ENCODE measurements at regions not wholly inside any gene's neighbourhood (a gene's known extent, or its start where the extent isn't known, plus 50 kb on each side); places are given as distances from the start of the nearest gene placed in this dataset.

GRCh38 chr11:33540427-33540826 lies 160.2 kb downstream of the C11orf91 start:
- Mint-ChIP-seq H3K4me3 (no peak overlapping the region), H3K9me3 (no peaks in the 10 kb centered on the region), H3K4me1 (peaks cover 0 to 13% of the 10 kb centered on the region in 2 donors), H3K27me3 (ENCODE audit: low read depth in 2 of 2) (peaks cover 11 to 17% of the 10 kb centered on the region in 2 donors), H3K36me3 (no peaks in the 10 kb centered on the region), H3K27ac (no peak overlapping the region)
- H3K4me1 ChIP-seq (ENCODE audit: control insufficient read depth, insufficient read depth, low read length), result peaks cover 17% of the 10 kb centered on the region
- TF ChIP-seq CTCF (IDR thresholded peaks at IDR 0.05), result no peak
- no peaks in the 10 kb centered on the region for H3K9me3 ChIP-seq (ENCODE audit: control insufficient read depth, insufficient read depth, low read length)
- no peak for DNase-seq
- H3K36me3 ChIP-seq (ENCODE audit: control insufficient read depth, insufficient read depth, low read length), result no peaks in the 10 kb centered on the region
- no peak for ATAC-seq
- no peaks in the 10 kb centered on the region for H3K27me3 ChIP-seq (ENCODE audit: control insufficient read depth, insufficient read depth, low read length)
- H3K27ac ChIP-seq (ENCODE audit: low read length), result no peak overlapping the region
- intact Hi-C loops (cut with micrococcal nuclease), result no loop called here
- no peak overlapping the region for H3K4me3 ChIP-seq (ENCODE audit: low read length)

GRCh38 chr11:33539751-33540150 lies 160.9 kb downstream of the C11orf91 start:
- Histone ChIP-seq H3K27ac (ENCODE audit: low read length) (no peak overlapping the region), H3K27me3 (ENCODE audit: control insufficient read depth, insufficient read depth, low read length) (no peaks in the 10 kb centered on the region), H3K9me3 (ENCODE audit: control insufficient read depth, insufficient read depth, low read length) (peaks cover 4% of the 10 kb centered on the region), H3K4me3 (ENCODE audit: low read length) (no peak overlapping the region), H3K4me1 (ENCODE audit: control insufficient read depth, insufficient read depth, low read length) (peaks cover 17% of the 10 kb centered on the region), H3K36me3 (ENCODE audit: control insufficient read depth, insufficient read depth, low read length) (no peaks in the 10 kb centered on the region)
- no peak overlapping the region for H3K27ac Mint-ChIP-seq
- ATAC-seq (no peak), DNase-seq (no peak)
- peaks cover 12 to 17% of the 10 kb centered on the region in 2 donors for H3K27me3 Mint-ChIP-seq (ENCODE audit: low read depth in 2 of 2)
- 59% methylated on average over 3 of the region's 3 CpGs for WGBS (ENCODE audit: insufficient coverage)
- H3K4me3 Mint-ChIP-seq, result no peak overlapping the region
- H3K4me1 Mint-ChIP-seq, result peaks cover 0 to 13% of the 10 kb centered on the region in 2 donors
- H3K9me3 Mint-ChIP-seq, result peaks cover 0 to under 1% of the 10 kb centered on the region in 2 donors
- intact Hi-C loops (cut with micrococcal nuclease), result no loop called here
- no peaks in the 10 kb centered on the region for H3K36me3 Mint-ChIP-seq
- no peak for TF ChIP-seq CTCF (IDR thresholded peaks at IDR 0.05)

GRCh38 chr11:33538726-33539125 lies 161.9 kb downstream of the C11orf91 start:
- peaks cover 14 to 17% of the 10 kb centered on the region in 2 donors for H3K27me3 Mint-ChIP-seq (ENCODE audit: low read depth in 2 of 2)
- no peaks in the 10 kb centered on the region for H3K36me3 ChIP-seq (ENCODE audit: control insufficient read depth, insufficient read depth, low read length)
- H3K27ac Mint-ChIP-seq, result no peak overlapping the region
- H3K4me3 Mint-ChIP-seq, result no peak overlapping the region
- intact Hi-C loops (cut with micrococcal nuclease), result no loop called here
- H3K4me3 ChIP-seq (ENCODE audit: low read length), result no peak overlapping the region
- H3K9me3 ChIP-seq (ENCODE audit: control insufficient read depth, insufficient read depth, low read length), result peaks cover 4% of the 10 kb centered on the region
- no peaks in the 10 kb centered on the region for H3K27me3 ChIP-seq (ENCODE audit: control insufficient read depth, insufficient read depth, low read length)
- peaks cover 17% of the 10 kb centered on the region for H3K4me1 ChIP-seq (ENCODE audit: control insufficient read depth, insufficient read depth, low read length)
- H3K9me3 Mint-ChIP-seq, result peaks cover 0 to 2% of the 10 kb centered on the region in 2 donors
- H3K27ac ChIP-seq (ENCODE audit: low read length), result no peak overlapping the region
- DNase-seq (no peak), ATAC-seq (no peak)
- 56% methylated on average over 1 of the region's 2 CpGs for WGBS (ENCODE audit: insufficient coverage)
- peaks cover 0 to 13% of the 10 kb centered on the region in 2 donors for H3K4me1 Mint-ChIP-seq
- H3K36me3 Mint-ChIP-seq, result no peaks in the 10 kb centered on the region
- TF ChIP-seq CTCF (IDR thresholded peaks at IDR 0.05), result no peak

- H3K27me3 Mint-ChIP-seq (ENCODE audit: low read depth in 2 of 2), result peaks cover 11 to 17% of the 10 kb centered on the region in 2 donors
Observed at GRCh38 chr11:33536178-33536577, 164.4 kb downstream of the C11orf91 start.

More at GRCh38 chr11:33536178-33536577, 164.4 kb downstream of the C11orf91 start:
- WGBS (ENCODE audit: insufficient coverage), result 68% methylated on average over 4 of the region's 4 CpGs
- ATAC-seq (no peak), DNase-seq (no peak)
- Mint-ChIP-seq H3K27ac (no peak overlapping the region), H3K36me3 (no peaks in the 10 kb centered on the region), H3K9me3 (peaks cover 0 to 2% of the 10 kb centered on the region in 2 donors), H3K4me1 (peaks cover 0 to 8% of the 10 kb centered on the region in 2 donors), H3K4me3 (no peak overlapping the region)
- H3K27ac ChIP-seq (ENCODE audit: low read length), result no peak overlapping the region
- H3K9me3 ChIP-seq (ENCODE audit: control insufficient read depth, insufficient read depth, low read length), result peaks cover 4% of the 10 kb centered on the region
- H3K4me3 ChIP-seq (ENCODE audit: low read length), result no peak overlapping the region
- H3K27me3 ChIP-seq (ENCODE audit: control insufficient read depth, insufficient read depth, low read length), result no peaks in the 10 kb centered on the region
- intact Hi-C loops (cut with micrococcal nuclease), result no loop called here
- peaks cover 8% of the 10 kb centered on the region for H3K4me1 ChIP-seq (ENCODE audit: control insufficient read depth, insufficient read depth, low read length)
- no peaks in the 10 kb centered on the region for H3K36me3 ChIP-seq (ENCODE audit: control insufficient read depth, insufficient read depth, low read length)
- no peak for TF ChIP-seq CTCF (IDR thresholded peaks at IDR 0.05)

Measured in natural killer cell (primary cell).